ENCODE measurements at regions not wholly inside any gene's neighbourhood (a gene's known extent, or its start where the extent isn't known, plus 50 kb on each side); places are given as distances from the start of the nearest gene placed in this dataset.

- Histone ChIP-seq H3K9me3 (ENCODE audit: insufficient read depth, low read depth, low read length) (no peaks in the 10 kb centered on the region), H3K79me2 (ENCODE audit: insufficient read depth, low read length) (no peaks in the 10 kb centered on the region), H3K9ac (ENCODE audit: low read depth, low read length, poor library complexity, severe bottlenecking) (no peak overlapping the region), H3K27me3 (ENCODE audit: insufficient read depth, low read length, poor library complexity, severe bottlenecking) (no peaks in the 10 kb centered on the region), H3K4me3 (ENCODE audit: low read length, poor library complexity, severe bottlenecking) (no peak overlapping the region), H3F3A (ENCODE audit: low read depth) (no peaks in the 10 kb centered on the region), H3K4me1 (ENCODE audit: insufficient read depth, low read length, poor library complexity, severe bottlenecking) (peaks cover 3% of the 10 kb centered on the region), H4K20me1 (ENCODE audit: insufficient read depth, low read length, poor library complexity, severe bottlenecking) (no peaks in the 10 kb centered on the region), H2AFZ (ENCODE audit: low read length) (no peak overlapping the region), H3K9me2 (replicated peaks; ENCODE audit: low read depth, low read length) (no peaks in the 10 kb centered on the region), H3K4me2 (ENCODE audit: low read depth, low read length, poor library complexity, severe bottlenecking) (no peak overlapping the region), H3K36me3 (ENCODE audit: insufficient read depth, low read length) (no peaks in the 10 kb centered on the region)
- no peak for TF ChIP-seq CTCF (conservative IDR thresholded peaks at IDR 0.05; ENCODE audit: low read length)
- TF ChIP-seq EZH2phosphoT487 (IDR thresholded peaks at IDR 0.05; ENCODE audit: borderline replicate concordance), result no peak
Observed at GRCh38 chr3:55235416-55235815, 251.7 kb downstream of the WNT5A start.

- no peak for TF ChIP-seq CTCF (conservative IDR thresholded peaks at IDR 0.05; ENCODE audit: low read length)
- no peak for TF ChIP-seq EZH2phosphoT487 (IDR thresholded peaks at IDR 0.05; ENCODE audit: borderline replicate concordance)
- no peak overlapping the region for H3K4me3 ChIP-seq (ENCODE audit: low read length, poor library complexity, severe bottlenecking)
- H3K9me2 ChIP-seq (replicated peaks; ENCODE audit: low read depth, low read length), result no peaks in the 10 kb centered on the region
- peaks cover 6% of the 10 kb centered on the region for H3K4me1 ChIP-seq (ENCODE audit: insufficient read depth, low read length, poor library complexity, severe bottlenecking)
- no peaks in the 10 kb centered on the region for H3K9me3 ChIP-seq (ENCODE audit: insufficient read depth, low read depth, low read length)
- no peaks in the 10 kb centered on the region for H4K20me1 ChIP-seq (ENCODE audit: insufficient read depth, low read length, poor library complexity, severe bottlenecking)
- H3K36me3 ChIP-seq (ENCODE audit: insufficient read depth, low read length), result no peaks in the 10 kb centered on the region
- H3K79me2 ChIP-seq (ENCODE audit: insufficient read depth, low read length), result no peaks in the 10 kb centered on the region
- no peak overlapping the region for H3K9ac ChIP-seq (ENCODE audit: low read depth, low read length, poor library complexity, severe bottlenecking)
- H3K4me2 ChIP-seq (ENCODE audit: low read depth, low read length, poor library complexity, severe bottlenecking), result no peak overlapping the region
- H3K27me3 ChIP-seq (ENCODE audit: insufficient read depth, low read length, poor library complexity, severe bottlenecking), result no peaks in the 10 kb centered on the region
- no peak overlapping the region for H2AFZ ChIP-seq (ENCODE audit: low read length)
- H3F3A ChIP-seq (ENCODE audit: low read depth), result no peaks in the 10 kb centered on the region
Observed at GRCh38 chr3:55226696-55227095, 260.4 kb downstream of the WNT5A start.

- Histone ChIP-seq H3K9ac (ENCODE audit: low read depth, low read length, poor library complexity, severe bottlenecking) (no peak overlapping the region), H3K27me3 (ENCODE audit: insufficient read depth, low read length, poor library complexity, severe bottlenecking) (no peaks in the 10 kb centered on the region), H2AFZ (ENCODE audit: low read length) (no peak overlapping the region), H3K4me2 (ENCODE audit: low read depth, low read length, poor library complexity, severe bottlenecking) (no peak overlapping the region), H3K79me2 (ENCODE audit: insufficient read depth, low read length) (no peaks in the 10 kb centered on the region), H3K9me2 (replicated peaks; ENCODE audit: low read depth, low read length) (no peaks in the 10 kb centered on the region), H3K9me3 (ENCODE audit: insufficient read depth, low read depth, low read length) (0 out of 2 replicates have a peak, but pooled peaks cover 5% of the 10 kb centered on the region), H3K4me1 (ENCODE audit: insufficient read depth, low read length, poor library complexity, severe bottlenecking) (peaks cover 6% of the 10 kb centered on the region), H4K20me1 (ENCODE audit: insufficient read depth, low read length, poor library complexity, severe bottlenecking) (no peaks in the 10 kb centered on the region), H3K4me3 (ENCODE audit: low read length, poor library complexity, severe bottlenecking) (no peak overlapping the region), H3K36me3 (ENCODE audit: insufficient read depth, low read length) (no peaks in the 10 kb centered on the region), H3F3A (ENCODE audit: low read depth) (no peaks in the 10 kb centered on the region)
- no peak for TF ChIP-seq CTCF (conservative IDR thresholded peaks at IDR 0.05; ENCODE audit: low read length)
- no peak for TF ChIP-seq EZH2phosphoT487 (IDR thresholded peaks at IDR 0.05; ENCODE audit: borderline replicate concordance)
Observed at GRCh38 chr3:55218577-55218976, 268.5 kb downstream of the WNT5A start.

All from Loucy (cell line).